HG03520 (cell line): ENCODE measurements at regions not wholly inside any gene's neighbourhood (a gene's known extent, or its start where the extent isn't known, plus 50 kb on each side); places are given as distances from the start of the nearest gene placed in this dataset.
A peak's percentile ranks its signal among the peaks of the same experiment; 100 is the strongest.

Experiments used
- ATAC-seq: cut with Tn5 transposase; IDR thresholded peaks from one replicate; pipeline ENCODE4 v1.9.1; 2021; ENCODE audit warnings: mild to moderate bottlenecking, moderate library complexity; ENCODE audit not compliant: unreplicated experiment

GRCh38 chr11:16448123-16448717, 91.9 kb upstream of the SOX6 start:
- ATAC-seq = no peak

DNA sequence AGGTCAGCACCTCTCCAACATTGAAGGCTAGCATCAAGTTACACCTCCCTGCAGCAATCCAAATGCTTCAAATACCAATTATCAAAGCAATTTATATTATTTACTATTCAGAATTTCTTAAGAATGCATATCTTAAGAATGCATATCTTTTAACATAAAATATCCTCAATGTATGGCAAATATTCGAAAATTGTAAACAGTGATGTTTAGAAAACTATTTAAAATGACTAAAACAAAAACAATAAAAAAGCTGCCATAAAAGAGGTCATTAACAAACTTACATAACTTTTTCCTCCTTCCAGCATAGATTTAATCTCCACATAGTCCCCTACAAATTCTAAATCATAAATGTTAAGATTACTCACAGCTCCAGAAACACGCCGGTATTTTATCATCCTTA, 85.1 kb upstream of the SOX6 start:
- no peak for ATAC-seq

DNA sequence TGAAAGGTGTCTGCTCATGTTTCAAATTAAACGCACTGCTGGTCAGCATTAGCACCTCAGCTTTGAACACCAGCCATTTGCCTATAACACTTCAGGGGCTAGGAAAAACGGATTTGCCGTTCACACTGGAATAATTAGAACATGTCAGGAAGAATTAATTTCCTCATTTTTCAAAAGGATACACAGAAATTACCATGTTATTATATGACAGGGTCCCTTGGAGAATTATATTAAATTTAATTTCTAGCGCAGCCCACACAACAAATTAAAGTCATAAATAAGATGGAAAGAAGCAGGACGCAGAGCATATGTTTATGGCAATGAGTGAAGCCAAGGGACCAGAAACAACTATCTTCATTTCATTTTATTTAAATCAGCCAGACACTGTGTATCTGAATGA, 83.8 kb upstream of the SOX6 start:
- no peak for ATAC-seq

- no peak for ATAC-seq
These were observed 77.7 kb upstream of the SOX6 start for GRCh38 chr11:16434036-16434435.

DNA sequence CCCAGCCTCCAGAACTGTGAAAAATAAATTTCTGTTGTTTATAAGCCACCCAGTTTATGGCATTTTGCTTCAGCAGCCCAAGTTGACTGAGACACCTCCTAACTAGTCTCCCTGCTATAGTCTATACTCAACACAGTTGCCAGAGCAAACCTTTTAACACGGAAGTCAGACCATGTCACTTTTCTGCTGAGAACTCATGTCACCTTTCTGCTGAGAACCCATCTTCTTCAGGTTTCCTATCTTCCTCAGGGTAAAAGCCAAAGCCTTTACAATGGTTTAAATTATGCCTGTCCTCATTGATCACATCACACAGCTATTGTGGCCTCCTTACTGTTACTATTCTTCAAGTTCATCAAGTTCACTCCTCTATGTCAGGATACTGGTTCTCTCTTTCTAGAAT, 74.3 kb upstream of the SOX6 start:
- ATAC-seq = no peak

- ATAC-seq = no peak
These were observed 65.5 kb upstream of the SOX6 start for GRCh38 chr11:16421826-16422225.

GRCh38 chr11:16418428-16419097, 62.2 kb upstream of the SOX6 start:
- peak; percentile 50 for ATAC-seq

GRCh38 chr11:16412525-16413172, 56.3 kb upstream of the SOX6 start:
- peak; percentile 87 for ATAC-seq

DNA sequence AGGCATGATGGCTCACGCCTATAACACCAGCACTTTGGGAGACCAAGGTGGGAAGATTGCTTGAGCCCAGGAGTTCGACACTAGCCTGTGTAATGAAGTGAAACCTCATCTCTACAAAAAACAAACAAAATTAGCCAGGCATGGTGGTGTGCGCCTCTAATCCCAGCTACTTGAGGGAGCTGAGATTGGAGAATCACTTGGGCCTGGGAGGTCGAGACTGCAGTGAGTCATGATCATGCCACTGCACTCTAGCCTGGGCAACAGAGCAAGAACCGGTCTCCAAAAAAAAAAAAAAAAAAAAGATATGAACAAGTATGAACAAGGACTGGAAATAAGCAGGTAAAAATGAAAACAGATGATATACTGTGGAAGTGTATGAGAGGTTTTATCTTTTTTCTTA, 54.1 kb upstream of the SOX6 start:
- no peak for ATAC-seq

DNA sequence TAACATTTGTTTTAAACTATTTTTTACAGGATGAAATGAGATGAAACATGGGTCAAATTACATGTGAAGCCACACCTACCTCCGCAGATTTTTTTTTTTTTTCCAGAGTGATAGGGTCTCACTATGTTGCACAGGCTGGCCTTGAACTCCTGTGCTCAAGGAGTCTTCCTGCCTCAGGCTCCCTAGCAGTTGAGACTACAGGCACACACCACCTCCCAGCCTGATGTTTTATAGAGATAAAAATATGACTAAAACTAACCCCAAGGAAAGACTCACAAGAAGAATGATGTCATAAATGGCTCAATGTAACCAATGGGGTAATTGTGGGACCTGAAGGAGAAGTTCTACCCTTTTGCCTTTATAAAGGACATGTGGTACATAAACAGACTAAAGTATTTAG, 52.3 kb upstream of the SOX6 start:
- ATAC-seq = no peak

DNA sequence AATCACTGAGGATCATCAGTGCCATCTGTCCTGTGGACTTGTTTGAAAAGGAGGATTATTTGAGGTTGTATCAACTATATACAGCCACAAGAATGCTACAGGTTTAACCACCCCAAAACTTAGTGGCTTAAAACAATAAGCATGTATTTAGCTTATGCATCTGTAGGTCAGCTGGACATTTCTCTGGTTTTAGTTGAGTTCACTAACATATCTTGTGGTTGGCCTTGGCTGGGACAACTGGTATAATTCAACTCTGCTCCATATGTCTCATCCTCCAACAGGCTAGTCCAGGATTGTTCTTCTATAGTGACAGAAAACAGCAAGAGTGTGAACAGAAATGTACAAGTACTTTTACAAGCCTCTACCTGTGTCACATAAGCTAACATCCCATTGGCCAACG, 49.9 kb upstream of the SOX6 start:
- no peak for ATAC-seq
